A549 (cell line): ENCODE measurements at regions not wholly inside any gene's neighbourhood (a gene's known extent, or its start where the extent isn't known, plus 50 kb on each side); places are given as distances from the start of the nearest gene placed in this dataset.

ENCODE experiments used
- ATAC-seq, 2 experiments: fragments of 200-7000 bp in 1 of 2; fragments of >200 bp in 1 of 2; cut with Nextera tagmentation in 1 of 2; cut with Tn5 transposase in 1 of 2; 3 replicates each; pipeline versions ENCODE4 v1.8.0 to v1.9.1; 2018 to 2020; ENCODE audit warnings: mild to moderate bottlenecking in 1 of 2, moderate library complexity in 1 of 2
- CTCF ChIA-PET: fragments of 300-600 bp; sonication (Branson Sonifier 250); formaldehyde crosslinking; extraction: SDS; loops from one replicate; lab custom pipeline; 2021; ENCODE audit warnings: antibody characterized with exemption, inconsistent platforms; lab: Yijun Ruan, JAX
- POLR2A ChIA-PET: fragments of 350-600 bp; formaldehyde crosslinking; extraction: SDS; loops from one replicate; lab custom pipeline; 2021; ENCODE audit warnings: antibody characterized with exemption, inconsistent platforms; lab: Yijun Ruan, JAX
- DNase-seq, 2 experiments: peaks; one replicate each; pipeline versions ENCODE4 v3.0.0 to v3.0.0-alpha.2; 2011 to 2016; ENCODE audit warnings: low read depth in 1 of 2, low spot score in 1 of 2
- FAIRE-seq: peaks from 2 replicates; lab custom pipeline; 2011; peaks lifted over from hg19 to GRCh38; lab: Jason Lieb, UNC
- H3K27ac ChIP-seq, 2 experiments: fragments of >200 bp; sonication (Bioruptor Twin); formaldehyde crosslinking; 3 replicates each; pipeline ENCODE4 v1.5.1; 2016 to 2017
- H3K4me1 ChIP-seq: fragments of >200 bp; sonication (Bioruptor Twin); formaldehyde crosslinking; 3 replicates; pipeline ENCODE4 v1.6.1; 2016
- H3K4me2 ChIP-seq: fragments of >200 bp; sonication (Bioruptor Twin); formaldehyde crosslinking; 3 replicates; pipeline ENCODE4 v1.6.1; 2016
- H3K4me3 ChIP-seq: fragments of >200 bp; sonication (Bioruptor Twin); formaldehyde crosslinking; 3 replicates; pipeline ENCODE4 v1.5.1; 2016
- H3K9me3 ChIP-seq: fragments of >200 bp; sonication (Bioruptor Twin); formaldehyde crosslinking; 3 replicates; pipeline ENCODE4 v1.6.1; 2016
- CEBPB ChIP-seq, 2 experiments: fragments of >200 bp in 1 of 2; sonication (Bioruptor Twin) in 1 of 2; formaldehyde crosslinking in 1 of 2; IDR thresholded peaks; 2 replicates each; pipeline ENCODE4 v1.6.1; 2012 to 2016
- CHD2 ChIP-seq: fragments of 150-350 bp; IDR thresholded peaks from 2 replicates; pipeline ENCODE4 v1.6.1; 2014; ENCODE audit warnings: low read length; ENCODE audit not compliant: partially characterized antibody
- ELK1 ChIP-seq: fragments of 150-350 bp; IDR thresholded peaks from 2 replicates; pipeline ENCODE4 v1.6.1; 2014; ENCODE audit warnings: low read depth, mild to moderate bottlenecking, low read length
- FOXS1 ChIP-seq: fragments of 250-450 bp; sonication (Bioruptor Pico); IDR thresholded peaks from 2 replicates; pipeline ENCODE4 v1.5.0; 2020; ENCODE audit warnings: mild to moderate bottlenecking, moderate library complexity
- GATA3 ChIP-seq: IDR thresholded peaks from 2 replicates; pipeline ENCODE4 v1.6.1; 2012; ENCODE audit warnings: borderline replicate concordance
- HDAC2 ChIP-seq: fragments of 200-600 bp; sonication (generic); IDR thresholded peaks from 2 replicates; pipeline ENCODE4 v1.6.1; 2016
- HOXA7 ChIP-seq: fragments of 250-450 bp; sonication (Bioruptor Pico); IDR thresholded peaks from 2 replicates; pipeline ENCODE4 v1.5.0; 2020; ENCODE audit warnings: mild to moderate bottlenecking, moderate library complexity
- JUN ChIP-seq, 2 experiments: fragments of >200 bp; sonication (Bioruptor Twin); formaldehyde crosslinking; IDR thresholded peaks; 2 replicates in 1 of 2; 3 replicates in 1 of 2; pipeline ENCODE4 v1.6.1; 2016 to 2017
- JUNB ChIP-seq: fragments of >200 bp; sonication (Bioruptor Twin); formaldehyde crosslinking; IDR thresholded peaks from 2 replicates; pipeline ENCODE4 v1.6.1; 2016
- KDM1A ChIP-seq: fragments of 200-600 bp; sonication (generic); IDR thresholded peaks from 2 replicates; pipeline ENCODE4 v1.6.1; 2016; ENCODE audit warnings: low read depth, mild to moderate bottlenecking
- KDM5A ChIP-seq: fragments of 200-600 bp; sonication (generic); IDR thresholded peaks from 2 replicates; pipeline ENCODE4 v1.6.1; 2016; ENCODE audit warnings: antibody characterized with exemption, mild to moderate bottlenecking
- MAFK ChIP-seq: fragments of 450-650 bp; IDR thresholded peaks from 2 replicates; pipeline ENCODE4 v1.6.1; 2014; ENCODE audit not compliant: partially characterized antibody
- MAZ ChIP-seq: fragments of 150-350 bp; IDR thresholded peaks from 2 replicates; pipeline ENCODE4 v1.6.1; 2014; ENCODE audit warnings: antibody characterized with exemption, low read depth, low read length, borderline replicate concordance
- MYC ChIP-seq: IDR thresholded peaks from 2 replicates; pipeline ENCODE4 v1.6.1; 2012; ENCODE audit warnings: mild to moderate bottlenecking, inconsistent platforms, low read length, improper control_type of control experiment, borderline replicate concordance
- RAD21 ChIP-seq, 2 experiments: fragments of >200 bp in 1 of 2; sonication (Bioruptor Twin) in 1 of 2; formaldehyde crosslinking in 1 of 2; IDR thresholded peaks in 1 of 2; conservative IDR thresholded peaks in 1 of 2; 2 replicates in 1 of 2; 3 replicates in 1 of 2; pipeline ENCODE4 v1.6.1; 2012 to 2018; ENCODE audit warnings: inconsistent platforms in 1 of 2
- RCOR1 ChIP-seq: fragments of 150-350 bp; IDR thresholded peaks from 2 replicates; pipeline ENCODE4 v1.6.1; 2014; ENCODE audit warnings: antibody characterized with exemption, low read length, low read depth
- SMC3 ChIP-seq: fragments of >200 bp; sonication (Bioruptor Twin); formaldehyde crosslinking; IDR thresholded peaks from 3 replicates; pipeline ENCODE4 v1.6.1; 2018; ENCODE audit warnings: inconsistent platforms
- USF2 ChIP-seq: fragments of 450-650 bp; IDR thresholded peaks from 2 replicates; pipeline ENCODE4 v1.6.1; 2014; ENCODE audit warnings: antibody characterized with exemption
- ZFP36 ChIP-seq: fragments of 450-650 bp; IDR thresholded peaks from 2 replicates; pipeline ENCODE4 v1.6.1; 2014; ENCODE audit warnings: borderline replicate concordance; ENCODE audit not compliant: partially characterized antibody
- WGBS: methylation state at CpG from one replicate; pipeline ENCODE4 v1.1.6; 2017; ENCODE audit errors: missing lambda C conversion rate; 5-methylcytosine and 5-hydroxymethylcytosine counted together
- TF ChIP-seq, protein P1 (sequence below): fragments of >200 bp; sonication (Bioruptor Twin); formaldehyde crosslinking; IDR thresholded peaks from 3 replicates; pipeline ENCODE4 v1.6.1; 2016

GRCh38 chr16:80074329-80074728 is 466.5 kb upstream of the DYNLRB2 start:
- H3K4me1 ChIP-seq: 0 out of 3 replicates have a peak, but pooled peaks cover 7% of the 10 kb centered on the region
- POLR2A ChIA-PET: no interaction called here
- 93% methylated on average over 1 of the region's 1 CpG for WGBS
- CTCF ChIA-PET: no interaction called here
- no peak overlapping the region for H3K4me3 ChIP-seq
- FAIRE-seq: no peak
- DNase-seq: no peak
- H3K4me2 ChIP-seq: no peak overlapping the region
- H3K9me3 ChIP-seq: no peaks in the 10 kb centered on the region
- no peak overlapping the region for H3K27ac ChIP-seq
- TF ChIP-seq ZFP36 (no peak), HOXA7 (CRISPR knock-in tag) (no peak), JUNB (no peak), SMC3 (no peak), MYC (no peak), JUN (IDR thresholded peaks at IDR 0.05) (no peak), HDAC2 (no peak), RCOR1 (no peak), GATA3 (no peak), MAFK (no peak), CHD2 (no peak), FOXS1 (CRISPR knock-in tag) (no peak), USF2 (no peak), KDM5A (no peak), CEBPB (IDR thresholded peaks at IDR 0.05) (no peak), RAD21 (conservative IDR thresholded peaks at IDR 0.05 in 1 of 2, IDR thresholded peaks at IDR 0.05 in 1 of 2) (no peak), KDM1A (no peak), MAZ (no peak)
- TF ChIP-seq, protein P1, sequence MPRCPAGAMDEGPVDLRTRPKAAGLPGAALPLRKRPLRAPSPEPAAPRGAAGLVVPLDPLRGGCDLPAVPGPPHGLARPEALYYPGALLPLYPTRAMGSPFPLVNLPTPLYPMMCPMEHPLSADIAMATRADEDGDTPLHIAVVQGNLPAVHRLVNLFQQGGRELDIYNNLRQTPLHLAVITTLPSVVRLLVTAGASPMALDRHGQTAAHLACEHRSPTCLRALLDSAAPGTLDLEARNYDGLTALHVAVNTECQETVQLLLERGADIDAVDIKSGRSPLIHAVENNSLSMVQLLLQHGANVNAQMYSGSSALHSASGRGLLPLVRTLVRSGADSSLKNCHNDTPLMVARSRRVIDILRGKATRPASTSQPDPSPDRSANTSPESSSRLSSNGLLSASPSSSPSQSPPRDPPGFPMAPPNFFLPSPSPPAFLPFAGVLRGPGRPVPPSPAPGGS: no peak
- ATAC-seq: no peak

GRCh38 chr16:80071964-80072456 is 468.8 kb upstream of the DYNLRB2 start:
- WGBS: 73% methylated on average over 5 of the region's 5 CpGs
- ATAC-seq (no peak), DNase-seq (no peak)
- ChIA-PET POLR2A (no interaction called here), CTCF (no interaction called here)
- no peak for TF ChIP-seq CHD2
- TF ChIP-seq, protein P1: no peak
- peak; percentile 69 for TF ChIP-seq MAFK
- TF ChIP-seq ELK1: no peak
- TF ChIP-seq, all 56 proteins: peak for 1
- Histone ChIP-seq H3K27ac (no peak overlapping the region), H3K9me3 (no peaks in the 10 kb centered on the region), H3K4me3 (no peak overlapping the region), H3K4me2 (no peak overlapping the region), H3K4me1 (no peaks in the 10 kb centered on the region)
- FAIRE-seq: no peak
